Lung (tissue), 11 donors: ENCODE measurements at regions not wholly inside any gene's neighbourhood (a gene's known extent, or its start where the extent isn't known, plus 50 kb on each side); places are given as distances from the start of the nearest gene placed in this dataset.

Experiments used
- ATAC-seq: fragments of 200-7000 bp; cut with Tn5 transposase; one replicate; pipeline ENCODE4 v1.9.1; 2020; ENCODE audit warnings: moderate number of reproducible peaks; ENCODE audit not compliant: insufficient read depth, low FRiP score
- DNase-seq, 3 donors: peaks; one replicate each; pipeline ENCODE4 v3.0.0-alpha.2; 2013 to 2017
- H3K27ac ChIP-seq, 2 donors: one replicate each; pipeline ENCODE4 v1.5.1; 2013; ENCODE audit warnings: mild to moderate bottlenecking in 2 of 2, moderate library complexity in 2 of 2, control low read depth in 1 of 2, inconsistent platforms in 1 of 2, low read depth in 1 of 2, low read length in 1 of 2
- H3K27me3 ChIP-seq, 3 donors: one replicate each; pipeline ENCODE4 v1.5.1; 2013; ENCODE audit warnings: low read length in 2 of 3; ENCODE audit not compliant: control insufficient read depth in 3 of 3, insufficient read depth in 3 of 3
- H3K36me3 ChIP-seq, 4 donors: one replicate each; pipeline ENCODE4 v1.5.1; 2013; ENCODE audit warnings: low read length in 4 of 4, mild to moderate bottlenecking in 1 of 4, moderate library complexity in 1 of 4; ENCODE audit not compliant: control insufficient read depth in 4 of 4, insufficient read depth in 4 of 4
- H3K4me1 ChIP-seq, 5 donors: one replicate each; pipeline ENCODE4 v1.5.1; 2013; ENCODE audit warnings: low read length in 5 of 5, mild to moderate bottlenecking in 2 of 5, moderate library complexity in 1 of 5; ENCODE audit not compliant: control insufficient read depth in 5 of 5, insufficient read depth in 5 of 5
- H3K4me3 ChIP-seq: one replicate; pipeline ENCODE4 v1.5.1; 2013; ENCODE audit warnings: mild to moderate bottlenecking, control low read depth, moderate library complexity
- H3K9ac ChIP-seq, 2 donors: one replicate each; pipeline ENCODE4 v1.5.1; 2013; ENCODE audit warnings: low read length in 2 of 2, control low read depth in 1 of 2; ENCODE audit not compliant: insufficient read depth in 1 of 2
- H3K9me3 ChIP-seq, 4 donors: one replicate each; pipeline ENCODE4 v1.5.1; 2013; ENCODE audit warnings: low read length in 3 of 4, mild to moderate bottlenecking in 1 of 4, moderate library complexity in 1 of 4; ENCODE audit not compliant: control insufficient read depth in 4 of 4, insufficient read depth in 3 of 4
- WGBS, 2 donors: extraction: QIAGEN DNeasy Blood & Tissue Kit; methylation state at CpG; one replicate each; pipeline ENCODE4 v1.1.7; 2013; 5-methylcytosine and 5-hydroxymethylcytosine counted together
- TF ChIP-seq, protein P1 (sequence below): IDR thresholded peaks from 2 replicates; pipeline ENCODE4 v1.5.1; 2012; ENCODE audit warnings: mild to moderate bottlenecking; ENCODE audit errors: control extremely low read depth, extremely low read depth
- donor health status: control.
- donor health status: control.
- donor health status: Bipolar disorder and iron deficiency.
- donor health status: healthy.
- donor health status: DM: yes; HTN: yes; CAD: no.

DNA sequence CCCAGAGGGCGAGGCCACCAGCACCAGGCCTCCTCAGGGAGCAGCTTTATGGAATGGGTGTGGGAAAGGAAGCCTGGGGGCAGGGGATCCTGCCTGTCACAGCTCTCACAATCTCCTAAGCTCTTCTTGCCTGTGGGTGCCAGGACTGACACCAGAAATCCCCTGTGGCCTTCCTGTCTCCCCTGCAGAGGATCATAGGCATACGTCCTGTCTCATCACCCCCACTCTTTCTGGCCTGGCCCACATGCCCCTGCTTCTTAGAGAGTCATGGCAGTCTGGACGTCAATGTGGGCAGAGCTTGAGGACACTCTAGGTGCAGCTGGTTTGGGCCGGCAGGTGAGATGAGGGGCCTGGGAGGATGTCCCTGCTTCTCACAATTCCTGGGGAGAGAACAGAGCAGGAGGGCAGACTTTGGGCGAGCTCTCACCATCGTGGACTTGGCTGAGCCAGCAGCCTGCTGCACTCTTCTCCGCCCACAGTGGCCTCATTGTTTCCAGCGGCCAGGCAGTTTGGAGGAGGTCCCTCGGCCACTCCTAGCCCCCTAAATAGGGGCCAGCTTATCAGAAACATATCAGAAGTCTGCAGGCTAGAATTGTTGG is 67.3 kb upstream of the ZFR start:
- no peaks in the 10 kb centered on the region for H3K36me3 ChIP-seq
- H3K27me3 ChIP-seq, result no peaks in the 10 kb centered on the region
- TF ChIP-seq, protein P1, sequence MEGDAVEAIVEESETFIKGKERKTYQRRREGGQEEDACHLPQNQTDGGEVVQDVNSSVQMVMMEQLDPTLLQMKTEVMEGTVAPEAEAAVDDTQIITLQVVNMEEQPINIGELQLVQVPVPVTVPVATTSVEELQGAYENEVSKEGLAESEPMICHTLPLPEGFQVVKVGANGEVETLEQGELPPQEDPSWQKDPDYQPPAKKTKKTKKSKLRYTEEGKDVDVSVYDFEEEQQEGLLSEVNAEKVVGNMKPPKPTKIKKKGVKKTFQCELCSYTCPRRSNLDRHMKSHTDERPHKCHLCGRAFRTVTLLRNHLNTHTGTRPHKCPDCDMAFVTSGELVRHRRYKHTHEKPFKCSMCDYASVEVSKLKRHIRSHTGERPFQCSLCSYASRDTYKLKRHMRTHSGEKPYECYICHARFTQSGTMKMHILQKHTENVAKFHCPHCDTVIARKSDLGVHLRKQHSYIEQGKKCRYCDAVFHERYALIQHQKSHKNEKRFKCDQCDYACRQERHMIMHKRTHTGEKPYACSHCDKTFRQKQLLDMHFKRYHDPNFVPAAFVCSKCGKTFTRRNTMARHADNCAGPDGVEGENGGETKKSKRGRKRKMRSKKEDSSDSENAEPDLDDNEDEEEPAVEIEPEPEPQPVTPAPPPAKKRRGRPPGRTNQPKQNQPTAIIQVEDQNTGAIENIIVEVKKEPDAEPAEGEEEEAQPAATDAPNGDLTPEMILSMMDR, result no peak
- DNase-seq, result no peak
- ATAC-seq, result no peak
- no peak overlapping the region for H3K27ac ChIP-seq
- H3K4me1 ChIP-seq, result peaks cover 0 to 10% (median 5%) of the 10 kb centered on the region in 5 donors
- H3K4me3 ChIP-seq, result no peak overlapping the region
- H3K9ac ChIP-seq, result no peak overlapping the region
- no peaks in the 10 kb centered on the region for H3K9me3 ChIP-seq
- 77 to 89% methylated on average over 9 of the region's 9 CpGs for WGBS, 2 donors

DNA sequence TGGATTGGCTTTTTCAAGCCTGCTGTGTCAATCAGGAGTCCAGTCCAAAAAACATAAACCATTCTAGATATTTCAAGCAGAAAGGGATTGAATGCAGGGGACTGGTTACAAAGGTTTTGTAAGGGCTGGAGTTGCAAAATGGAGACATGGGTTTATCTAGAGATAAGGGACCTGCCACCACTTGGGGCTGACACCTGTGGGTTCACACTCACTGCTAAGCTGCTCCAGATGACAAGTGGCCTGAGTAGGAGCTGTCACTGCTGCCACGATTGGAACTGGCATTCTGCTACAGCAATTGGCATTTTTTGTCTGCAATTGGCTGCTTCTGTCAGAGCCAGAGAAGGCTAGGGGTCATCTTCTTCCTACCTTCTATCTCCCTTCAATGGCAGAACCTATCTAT is 66.3 kb upstream of the ZFR start:
- DNase-seq (no peak), ATAC-seq (no peak)
- Histone ChIP-seq H3K9me3 (no peaks in the 10 kb centered on the region), H3K4me1 (peaks cover 0 to 20% (median 5%) of the 10 kb centered on the region in 5 donors), H3K9ac (no peak overlapping the region), H3K27me3 (no peaks in the 10 kb centered on the region), H3K27ac (no peak overlapping the region), H3K36me3 (no peaks in the 10 kb centered on the region), H3K4me3 (no peak overlapping the region)
- 0 to 2% methylated on average over 1 of the region's 1 CpG for WGBS, 2 donors
- TF ChIP-seq, protein P1, result no peak

DNA sequence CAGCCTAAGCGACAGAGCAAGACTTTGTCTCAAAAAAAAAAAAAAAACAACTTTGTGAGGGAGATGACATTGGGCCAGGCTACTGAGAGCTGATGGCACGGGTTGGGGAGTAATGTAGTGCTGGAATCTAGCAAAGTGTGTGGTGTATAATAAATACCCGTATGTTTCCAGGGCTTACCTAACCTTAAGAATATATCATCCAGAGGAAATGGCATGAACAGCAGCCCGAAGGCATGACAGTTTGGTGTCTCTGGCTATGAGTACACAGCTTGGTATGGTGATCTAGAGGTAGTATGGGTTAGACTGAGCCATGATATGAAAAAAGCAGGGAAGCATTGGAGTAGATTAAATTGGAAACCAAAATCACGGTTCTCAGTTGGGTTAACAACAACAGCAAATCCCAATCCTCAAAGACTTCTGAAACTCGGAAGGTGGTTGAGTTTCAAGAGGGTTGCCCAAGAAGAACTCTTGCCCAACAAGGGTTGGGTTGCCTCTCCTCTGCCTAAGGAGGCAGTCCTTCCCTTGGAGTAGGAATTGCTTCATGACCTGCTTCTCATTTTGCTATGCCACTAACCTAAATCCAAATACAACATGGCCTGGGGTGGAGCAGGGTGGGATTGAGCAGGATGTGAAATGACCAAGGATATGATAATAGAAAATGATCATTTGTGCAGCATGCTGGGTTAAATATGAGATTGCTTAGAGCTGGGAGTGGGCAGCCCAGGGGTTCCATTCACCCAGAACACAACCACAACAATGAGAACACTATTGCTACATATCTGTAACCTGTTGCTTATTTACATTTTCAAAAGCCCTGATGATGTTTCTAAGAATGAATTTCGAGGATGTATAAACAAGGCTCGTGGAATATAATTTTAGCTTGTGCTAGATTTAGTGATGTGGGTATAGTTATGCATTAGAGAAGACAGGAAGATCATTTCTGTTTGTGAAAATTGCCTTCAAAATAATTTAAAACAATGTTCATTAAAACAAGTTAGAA is 64.6 kb upstream of the ZFR start:
- no peaks in the 10 kb centered on the region for H3K36me3 ChIP-seq
- no peaks in the 10 kb centered on the region for H3K9me3 ChIP-seq
- TF ChIP-seq, protein P1, result no peak
- no peaks in the 10 kb centered on the region for H3K27me3 ChIP-seq
- no peak overlapping the region for H3K27ac ChIP-seq
- no peak overlapping the region for H3K9ac ChIP-seq
- ATAC-seq (no peak), DNase-seq (no peak)
- 51 to 76% methylated on average over 8 of the region's 8 CpGs for WGBS, 2 donors
- peaks cover 0 to 36% (median 5%) of the 10 kb centered on the region in 5 donors for H3K4me1 ChIP-seq
- H3K4me3 ChIP-seq, result no peak overlapping the region
